Activated CD8-positive, alpha-beta T cell treated with anti-CD3 and anti-CD28 coated beads for 36 hours (primary cell): ENCODE measurements at regions not wholly inside any gene's neighbourhood (a gene's known extent, or its start where the extent isn't known, plus 50 kb on each side); places are given as distances from the start of the nearest gene placed in this dataset.

ENCODE experiments used
- ATAC-seq: fragments of 200-7000 bp; cut with Tn5 transposase; one replicate; pipeline ENCODE4 v1.10.0; 2021; ENCODE audit warnings: mild to moderate bottlenecking, moderate library complexity
- CTCF ChIA-PET: fragments of 350-600 bp; sonication (Branson Sonifier 250); formaldehyde crosslinking; loops from one replicate; lab custom pipeline; 2021; ENCODE audit warnings: antibody characterized with exemption; lab: Charles Lee
- POLR2A ChIA-PET: fragments of 350-600 bp; sonication (Branson Sonifier 250); formaldehyde crosslinking; loops from one replicate; lab custom pipeline; 2021; ENCODE audit warnings: antibody characterized with exemption; lab: Charles Lee
- DNase-seq: peaks from one replicate; pipeline ENCODE4 v3.0.0-alpha.2; 2020
- H3K27ac Mint-ChIP-seq: one replicate; pipeline ENCODE4 v1.8.0; 2021; ENCODE audit warnings: mild to moderate bottlenecking, mixed read lengths
- H3K27me3 Mint-ChIP-seq: one replicate; pipeline ENCODE4 v1.8.0; 2021; ENCODE audit warnings: mixed read lengths
- H3K36me3 Mint-ChIP-seq: one replicate; pipeline ENCODE4 v1.8.0; 2021; ENCODE audit warnings: low read depth, mixed read lengths
- H3K4me1 Mint-ChIP-seq: one replicate; pipeline ENCODE4 v1.8.0; 2021; ENCODE audit warnings: low read depth, mixed read lengths
- H3K4me3 Mint-ChIP-seq: one replicate; pipeline ENCODE4 v1.8.0; 2021; ENCODE audit warnings: mild to moderate bottlenecking, moderate library complexity, mixed read lengths
- H3K9me3 Mint-ChIP-seq: one replicate; pipeline ENCODE4 v1.8.0; 2021; ENCODE audit warnings: mixed read lengths
- CTCF ChIP-seq: fragments of 200-600 bp; IDR thresholded peaks from one replicate; pipeline ENCODE4 v1.8.0; 2022; ENCODE audit warnings: antibody characterized with exemption, mild to moderate bottlenecking
- intact Hi-C: fragments of 100-400 bp; cut with micrococcal nuclease; formaldehyde crosslinking; loops from one replicate; pipeline ENCODE4 v1.10.0; 2022

- CTCF ChIA-PET: no interaction called here
- no peak for TF ChIP-seq CTCF
- H3K4me1 Mint-ChIP-seq: no peaks in the 10 kb centered on the region
- H3K4me3 Mint-ChIP-seq: no peak overlapping the region
- DNase-seq: no peak
- intact Hi-C loops: no loop called here
- POLR2A ChIA-PET: no interaction called here
- no peak for ATAC-seq
- H3K27ac Mint-ChIP-seq: no peak overlapping the region
- no peaks in the 10 kb centered on the region for H3K36me3 Mint-ChIP-seq
- H3K27me3 Mint-ChIP-seq: no peaks in the 10 kb centered on the region
- H3K9me3 Mint-ChIP-seq: peaks cover 13% of the 10 kb centered on the region
Measured at GRCh38 chr3:76699846-76700245, 340.1 kb upstream of the ROBO2 start.

- DNase-seq: no peak
- H3K4me3 Mint-ChIP-seq: no peak overlapping the region
- intact Hi-C loops: no loop called here
- TF ChIP-seq CTCF: no peak
- peaks cover 13% of the 10 kb centered on the region for H3K9me3 Mint-ChIP-seq
- no peak overlapping the region for H3K27ac Mint-ChIP-seq
- no peaks in the 10 kb centered on the region for H3K36me3 Mint-ChIP-seq
- no peak for ATAC-seq
- H3K4me1 Mint-ChIP-seq: no peaks in the 10 kb centered on the region
- CTCF ChIA-PET: no interaction called here
- POLR2A ChIA-PET: no interaction called here
- H3K27me3 Mint-ChIP-seq: no peaks in the 10 kb centered on the region
Measured at GRCh38 chr3:76700323-76700722, 339.6 kb upstream of the ROBO2 start.

- peaks cover 13% of the 10 kb centered on the region for H3K9me3 Mint-ChIP-seq
- ChIA-PET CTCF (no interaction called here), POLR2A (no interaction called here)
- no peak for TF ChIP-seq CTCF
- no peak overlapping the region for H3K4me3 Mint-ChIP-seq
- DNase-seq (no peak), ATAC-seq (no peak)
- no peaks in the 10 kb centered on the region for H3K36me3 Mint-ChIP-seq
- H3K27ac Mint-ChIP-seq: no peak overlapping the region
- H3K4me1 Mint-ChIP-seq: no peaks in the 10 kb centered on the region
- intact Hi-C loops: no loop called here
- no peaks in the 10 kb centered on the region for H3K27me3 Mint-ChIP-seq
Measured at GRCh38 chr3:76702676-76703075, 337.2 kb upstream of the ROBO2 start.

GRCh38 chr3:76715426-76715825 lies 324.5 kb upstream of the ROBO2 start:
- ChIA-PET CTCF (no interaction called here), POLR2A (no interaction called here)
- Mint-ChIP-seq H3K27ac (no peak overlapping the region), H3K9me3 (peaks cover 14% of the 10 kb centered on the region), H3K27me3 (no peaks in the 10 kb centered on the region), H3K4me1 (no peaks in the 10 kb centered on the region), H3K36me3 (no peaks in the 10 kb centered on the region), H3K4me3 (no peak overlapping the region)
- intact Hi-C loops: no loop called here
- no peak for DNase-seq
- no peak for ATAC-seq
- TF ChIP-seq CTCF: no peak

GRCh38 chr3:76723366-76723765 lies 316.5 kb upstream of the ROBO2 start:
- intact Hi-C loops: no loop called here
- TF ChIP-seq CTCF: no peak
- no peak overlapping the region for H3K4me3 Mint-ChIP-seq
- no peaks in the 10 kb centered on the region for H3K27me3 Mint-ChIP-seq
- no peaks in the 10 kb centered on the region for H3K36me3 Mint-ChIP-seq
- H3K4me1 Mint-ChIP-seq: no peaks in the 10 kb centered on the region
- H3K27ac Mint-ChIP-seq: no peak overlapping the region
- DNase-seq (no peak), ATAC-seq (no peak)
- ChIA-PET CTCF (no interaction called here), POLR2A (no interaction called here)
- peaks cover 12% of the 10 kb centered on the region for H3K9me3 Mint-ChIP-seq
